ENCODE measurements at regions not wholly inside any gene's neighbourhood (a gene's known extent, or its start where the extent isn't known, plus 50 kb on each side); places are given as distances from the start of the nearest gene placed in this dataset.

DNA sequence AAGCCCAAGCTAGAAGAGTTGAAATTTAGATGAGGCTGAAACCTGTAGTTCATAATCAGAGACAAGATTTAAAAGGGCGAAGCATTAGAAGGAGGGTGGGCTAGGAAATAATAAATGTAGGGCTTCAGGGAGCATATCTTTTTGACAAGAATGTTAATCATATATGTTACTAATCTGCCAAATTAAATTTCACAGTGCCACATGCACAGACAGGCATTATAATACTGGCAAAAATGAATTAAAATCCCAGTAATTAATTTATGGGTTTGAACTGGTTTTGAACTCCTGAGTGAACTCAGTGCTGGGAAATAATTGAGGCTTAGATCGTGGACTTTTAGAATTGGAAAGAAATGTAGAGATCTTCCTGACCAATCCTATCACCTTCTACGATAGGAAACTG lies 383.5 kb upstream of the IL12A start:
- H3K4me1 ChIP-seq (ENCODE audit: low read length) = no peaks in the 10 kb centered on the region
- H3K36me3 ChIP-seq (replicated peaks; ENCODE audit: insufficient read depth, low read length) = no peaks in the 10 kb centered on the region
- TF ChIP-seq EZH2phosphoT487 (IDR thresholded peaks at IDR 0.05; ENCODE audit: low read length) = no peak
- TF ChIP-seq, protein P1, sequence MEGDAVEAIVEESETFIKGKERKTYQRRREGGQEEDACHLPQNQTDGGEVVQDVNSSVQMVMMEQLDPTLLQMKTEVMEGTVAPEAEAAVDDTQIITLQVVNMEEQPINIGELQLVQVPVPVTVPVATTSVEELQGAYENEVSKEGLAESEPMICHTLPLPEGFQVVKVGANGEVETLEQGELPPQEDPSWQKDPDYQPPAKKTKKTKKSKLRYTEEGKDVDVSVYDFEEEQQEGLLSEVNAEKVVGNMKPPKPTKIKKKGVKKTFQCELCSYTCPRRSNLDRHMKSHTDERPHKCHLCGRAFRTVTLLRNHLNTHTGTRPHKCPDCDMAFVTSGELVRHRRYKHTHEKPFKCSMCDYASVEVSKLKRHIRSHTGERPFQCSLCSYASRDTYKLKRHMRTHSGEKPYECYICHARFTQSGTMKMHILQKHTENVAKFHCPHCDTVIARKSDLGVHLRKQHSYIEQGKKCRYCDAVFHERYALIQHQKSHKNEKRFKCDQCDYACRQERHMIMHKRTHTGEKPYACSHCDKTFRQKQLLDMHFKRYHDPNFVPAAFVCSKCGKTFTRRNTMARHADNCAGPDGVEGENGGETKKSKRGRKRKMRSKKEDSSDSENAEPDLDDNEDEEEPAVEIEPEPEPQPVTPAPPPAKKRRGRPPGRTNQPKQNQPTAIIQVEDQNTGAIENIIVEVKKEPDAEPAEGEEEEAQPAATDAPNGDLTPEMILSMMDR (IDR thresholded peaks at IDR 0.05; ENCODE audit: low read length) = no peak
- H3K27me3 ChIP-seq (replicated peaks; ENCODE audit: insufficient read depth, low read length) = no peaks in the 10 kb centered on the region
- no peak overlapping the region for H3K4me2 ChIP-seq (ENCODE audit: low read depth, low read length)
- no peak overlapping the region for H3K4me3 ChIP-seq (ENCODE audit: low read length)
- no peak overlapping the region for H2AFZ ChIP-seq (ENCODE audit: low read length)
- no peaks in the 10 kb centered on the region for H3K9me2 ChIP-seq (replicated peaks; ENCODE audit: insufficient read depth, low read length)
- H3F3A ChIP-seq (ENCODE audit: insufficient read depth, low read length) = no peaks in the 10 kb centered on the region
- no peaks in the 10 kb centered on the region for H3K9me3 ChIP-seq (replicated peaks; ENCODE audit: insufficient read depth, low read length)
- no peak overlapping the region for H3K27ac ChIP-seq (ENCODE audit: low read length)
- no peaks in the 10 kb centered on the region for H4K20me1 ChIP-seq (ENCODE audit: insufficient read depth, low read length)
- no peak overlapping the region for H3K9ac ChIP-seq (ENCODE audit: low read length)
- H3K79me2 ChIP-seq (ENCODE audit: low read length) = no peaks in the 10 kb centered on the region
- DNase-seq = no peak

DNA sequence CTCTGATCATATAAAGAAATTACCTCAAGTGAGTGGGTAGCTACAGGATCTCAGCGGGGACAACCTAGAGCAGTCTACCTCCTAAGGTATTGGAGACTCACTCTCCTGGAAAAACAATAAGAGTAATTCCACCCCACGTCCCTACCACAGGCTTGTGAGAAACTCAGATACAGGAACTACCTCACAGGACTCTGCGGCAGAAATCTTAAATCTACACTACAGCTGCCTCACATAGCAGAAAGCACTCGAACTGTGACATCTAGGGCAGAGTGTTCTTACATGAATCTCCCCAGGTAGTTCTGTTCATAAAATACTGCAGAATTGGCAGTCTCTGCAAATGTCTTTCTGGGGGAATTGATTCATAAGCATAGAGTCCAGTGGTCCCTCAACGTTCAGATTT lies 382.9 kb upstream of the IL12A start:
- Histone ChIP-seq H3K79me2 (ENCODE audit: low read length) (no peaks in the 10 kb centered on the region), H3F3A (ENCODE audit: insufficient read depth, low read length) (no peaks in the 10 kb centered on the region), H3K27ac (ENCODE audit: low read length) (no peak overlapping the region), H3K4me2 (ENCODE audit: low read depth, low read length) (no peak overlapping the region), H3K27me3 (replicated peaks; ENCODE audit: insufficient read depth, low read length) (no peaks in the 10 kb centered on the region), H3K9me3 (replicated peaks; ENCODE audit: insufficient read depth, low read length) (no peaks in the 10 kb centered on the region), H3K36me3 (replicated peaks; ENCODE audit: insufficient read depth, low read length) (no peaks in the 10 kb centered on the region), H3K4me1 (ENCODE audit: low read length) (no peaks in the 10 kb centered on the region), H3K4me3 (ENCODE audit: low read length) (no peak overlapping the region), H4K20me1 (ENCODE audit: insufficient read depth, low read length) (no peaks in the 10 kb centered on the region), H2AFZ (ENCODE audit: low read length) (no peak overlapping the region), H3K9me2 (replicated peaks; ENCODE audit: insufficient read depth, low read length) (no peaks in the 10 kb centered on the region), H3K9ac (ENCODE audit: low read length) (no peak overlapping the region)
- TF ChIP-seq EZH2 (optimal IDR thresholded peaks at IDR 0.05; ENCODE audit: low read depth, low read length) = no peak
- TF ChIP-seq, protein P1 (IDR thresholded peaks at IDR 0.05; ENCODE audit: low read length) = no peak
- TF ChIP-seq EZH2phosphoT487 (IDR thresholded peaks at IDR 0.05; ENCODE audit: low read length) = no peak
- DNase-seq = no peak

DNA sequence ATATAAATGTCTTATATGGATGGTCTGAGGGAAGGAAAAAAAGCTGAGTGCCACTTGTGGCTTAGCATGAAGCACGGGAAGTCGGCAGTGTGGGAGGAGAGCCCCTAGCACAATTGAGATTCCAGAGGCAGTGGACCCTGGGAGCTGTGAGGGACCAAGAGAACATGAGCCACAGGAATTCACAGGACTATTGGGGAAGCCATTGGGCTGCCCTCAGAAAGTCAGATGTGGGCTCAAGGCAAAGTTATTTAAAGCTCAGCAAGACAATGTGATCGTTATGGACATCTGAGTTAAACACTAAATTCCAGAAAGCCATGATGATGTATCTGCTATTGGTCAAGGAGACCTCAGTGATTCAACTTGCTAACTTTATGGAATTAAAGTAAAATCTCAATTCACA lies 380.8 kb upstream of the IL12A start:
- Histone ChIP-seq H2AFZ (ENCODE audit: low read length) (no peak overlapping the region), H3K9ac (ENCODE audit: low read length) (no peak overlapping the region), H3K9me3 (replicated peaks; ENCODE audit: insufficient read depth, low read length) (no peaks in the 10 kb centered on the region), H3K36me3 (replicated peaks; ENCODE audit: insufficient read depth, low read length) (no peaks in the 10 kb centered on the region), H3K4me3 (ENCODE audit: low read length) (no peak overlapping the region), H3K4me2 (ENCODE audit: low read depth, low read length) (no peak overlapping the region), H4K20me1 (ENCODE audit: insufficient read depth, low read length) (no peaks in the 10 kb centered on the region), H3K4me1 (ENCODE audit: low read length) (no peaks in the 10 kb centered on the region), H3K79me2 (ENCODE audit: low read length) (no peaks in the 10 kb centered on the region), H3K27ac (ENCODE audit: low read length) (no peak overlapping the region), H3K27me3 (replicated peaks; ENCODE audit: insufficient read depth, low read length) (no peaks in the 10 kb centered on the region), H3F3A (ENCODE audit: insufficient read depth, low read length) (no peaks in the 10 kb centered on the region), H3K9me2 (replicated peaks; ENCODE audit: insufficient read depth, low read length) (no peaks in the 10 kb centered on the region)
- DNase-seq = no peak
- TF ChIP-seq, protein P1 (IDR thresholded peaks at IDR 0.05; ENCODE audit: low read length) = no peak
- TF ChIP-seq EZH2 (optimal IDR thresholded peaks at IDR 0.05; ENCODE audit: low read depth, low read length) (no peak), EZH2phosphoT487 (IDR thresholded peaks at IDR 0.05; ENCODE audit: low read length) (no peak)

All from MM.1S (cell line).